CD4-positive, alpha-beta T cell treated with Interleukin-15 for 1 hour (primary cell): ENCODE measurements at regions not wholly inside any gene's neighbourhood (a gene's known extent, or its start where the extent isn't known, plus 50 kb on each side); places are given as distances from the start of the nearest gene placed in this dataset.

ENCODE experiments used
- DNase-seq: peaks from one replicate; pipeline ENCODE4 v3.0.0-alpha.2; 2020

DNA sequence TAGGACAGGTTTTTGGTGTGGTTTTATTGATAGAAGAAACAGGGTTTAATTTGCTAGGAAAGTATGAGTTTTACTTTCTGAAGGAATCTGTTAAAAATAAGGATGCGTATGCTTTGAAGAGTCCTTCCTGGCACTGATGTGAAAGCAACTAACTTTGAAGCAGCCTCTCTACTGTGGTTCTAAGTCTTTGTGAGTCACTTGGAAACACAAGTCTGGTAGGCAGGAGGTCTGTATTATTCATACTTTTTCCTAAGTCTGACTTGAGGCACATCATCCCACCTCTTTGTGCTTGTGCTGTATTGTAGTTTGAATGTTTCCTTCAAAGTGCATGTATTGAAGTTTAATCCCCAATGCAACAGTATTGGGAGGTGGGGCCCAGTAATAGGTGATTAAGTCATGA is 129.0 kb downstream of the TAF11L14 start:
- DNase-seq = no peak

DNA sequence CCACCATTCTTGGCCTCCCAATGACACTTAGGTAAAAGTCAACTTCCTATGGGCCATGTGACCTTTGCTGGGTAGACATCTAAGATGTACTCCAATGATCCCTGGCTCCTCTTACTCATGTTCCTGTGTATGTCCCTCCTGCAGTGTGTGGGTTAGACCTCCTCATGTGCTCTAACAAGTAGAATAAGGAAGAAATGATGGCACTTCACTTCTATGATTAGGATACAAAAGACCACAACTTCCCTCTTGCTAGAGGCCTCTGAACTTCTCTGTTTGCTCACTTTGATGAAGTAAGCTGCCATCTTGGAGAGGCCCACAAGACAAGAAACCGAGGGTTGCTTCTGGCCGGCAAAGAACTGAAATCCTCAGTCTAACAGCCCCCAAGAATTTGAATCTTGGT is 131.8 kb downstream of the TAF11L14 start:
- DNase-seq = no peak

DNA sequence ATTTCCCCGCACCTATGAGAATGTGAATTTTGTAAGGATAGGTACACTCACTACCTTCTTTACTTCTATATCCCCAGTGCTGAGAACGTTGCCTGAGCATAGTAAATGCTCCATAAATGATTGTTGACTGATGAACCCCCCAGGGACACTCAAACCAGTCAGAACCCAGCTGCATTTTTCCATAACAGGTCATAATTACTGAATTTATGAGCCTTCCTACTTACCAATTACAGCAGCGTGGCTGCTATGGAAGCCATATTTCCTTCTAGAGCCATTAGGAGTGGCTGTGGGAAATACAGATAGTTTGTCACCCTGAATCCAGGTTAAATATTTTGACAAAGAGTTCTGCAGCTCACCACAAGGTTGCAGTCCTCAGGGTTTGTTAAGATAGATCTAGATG is 135.0 kb downstream of the TAF11L14 start:
- DNase-seq = no peak

GRCh38 chr5:17772232-17772631 is 138.0 kb downstream of the TAF11L14 start:
- DNase-seq = no peak

DNA sequence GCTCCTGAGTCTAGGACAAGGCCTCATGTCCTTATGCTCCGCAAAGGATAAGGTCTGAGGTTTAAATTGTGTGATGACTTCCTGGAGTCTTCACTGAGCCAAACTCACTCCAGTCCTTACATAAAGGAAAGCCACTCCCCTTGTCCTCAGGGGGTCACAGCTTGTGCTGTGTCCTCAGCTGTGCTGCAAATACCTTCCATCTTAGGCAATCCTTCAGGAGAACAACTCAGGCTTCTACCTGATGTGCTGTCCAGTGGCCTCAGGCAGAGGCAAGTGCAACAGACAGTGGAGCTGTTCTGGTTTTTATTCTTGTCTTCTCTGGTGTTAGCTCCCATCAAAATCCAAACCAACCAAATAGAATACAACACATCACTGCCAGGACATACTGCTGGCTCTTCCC is 151.5 kb downstream of the TAF11L14 start:
- no peak for DNase-seq

DNA sequence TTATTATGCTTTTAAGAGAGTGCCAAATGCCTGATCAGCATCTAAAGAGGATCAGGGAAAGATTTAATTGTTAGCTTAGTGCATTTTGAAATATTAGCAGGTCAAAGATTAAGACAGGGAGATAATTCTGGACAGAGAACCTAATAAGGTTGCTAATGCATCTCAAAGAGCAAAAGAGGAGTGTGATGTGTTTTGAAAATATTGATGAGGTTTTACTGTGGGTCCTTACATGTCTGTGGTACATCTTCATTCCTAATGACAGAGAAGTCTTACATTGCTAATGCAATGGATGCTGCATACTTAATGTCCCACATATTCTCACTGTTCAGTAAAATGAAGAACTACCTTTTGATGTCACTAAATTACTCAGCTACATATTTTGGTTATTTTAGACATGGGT is 154.1 kb downstream of the TAF11L14 start:
- DNase-seq = no peak

GRCh38 chr5:17794201-17794600 is 159.9 kb downstream of the TAF11L14 start:
- no peak for DNase-seq

- DNase-seq = no peak
Measured at GRCh38 chr5:17794815-17795214, 160.6 kb downstream of the TAF11L14 start.

DNA sequence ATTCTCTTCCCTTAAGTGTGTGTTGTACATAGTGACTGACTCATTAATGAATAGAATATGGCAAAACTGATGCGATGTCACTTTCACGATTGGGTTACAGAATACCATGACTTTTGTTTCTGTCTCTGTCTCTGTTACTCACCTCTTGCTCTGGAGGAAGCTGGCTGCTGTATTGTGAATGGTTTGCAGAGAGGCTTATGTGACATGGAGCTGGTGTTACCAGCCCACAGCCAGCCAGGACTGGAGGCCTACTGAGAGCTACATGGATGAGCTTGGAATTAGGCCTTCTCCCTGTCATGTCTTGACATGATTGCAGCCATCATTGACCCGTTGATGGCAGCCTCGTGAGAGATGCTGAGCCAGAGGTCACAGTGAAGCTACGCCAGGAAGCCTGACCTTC is 161.9 kb downstream of the TAF11L14 start:
- no peak for DNase-seq

DNA sequence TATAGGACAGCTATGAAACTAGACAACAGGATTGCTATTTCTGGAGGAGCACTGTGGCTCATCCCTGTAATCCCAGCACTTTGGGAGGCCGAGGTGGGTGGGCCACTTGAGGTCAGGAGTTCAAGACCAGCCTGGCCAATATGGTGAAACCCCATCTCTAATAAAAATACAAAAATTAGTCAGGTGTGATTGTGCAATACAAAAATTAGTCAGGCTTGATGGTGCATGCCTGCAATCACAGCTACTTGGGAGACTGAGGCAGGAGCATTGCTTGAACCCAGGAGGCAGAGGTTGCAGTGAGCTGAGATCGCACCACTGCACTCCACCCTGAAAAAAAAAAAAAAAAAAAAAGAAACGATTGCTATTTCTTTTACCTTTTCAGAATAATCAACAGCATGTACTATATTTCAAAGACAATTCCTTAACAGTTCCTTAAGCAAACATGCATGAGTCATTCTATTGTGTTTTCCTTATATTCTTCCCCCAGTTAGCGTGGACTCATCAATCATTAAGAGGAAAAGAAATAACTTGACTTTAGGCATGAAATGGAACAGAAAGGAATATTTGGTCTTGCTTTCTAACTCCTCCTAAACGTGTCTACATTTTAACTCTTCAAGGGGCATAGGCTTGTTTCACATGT is 162.6 kb downstream of the TAF11L14 start:
- DNase-seq = no peak

GRCh38 chr5:17799521-17799920 is 165.3 kb downstream of the TAF11L14 start:
- no peak for DNase-seq

GRCh38 chr5:17801595-17801994 is 167.3 kb downstream of the TAF11L14 start:
- DNase-seq = no peak

GRCh38 chr5:17802256-17802655 is 168.0 kb downstream of the TAF11L14 start:
- no peak for DNase-seq

DNA sequence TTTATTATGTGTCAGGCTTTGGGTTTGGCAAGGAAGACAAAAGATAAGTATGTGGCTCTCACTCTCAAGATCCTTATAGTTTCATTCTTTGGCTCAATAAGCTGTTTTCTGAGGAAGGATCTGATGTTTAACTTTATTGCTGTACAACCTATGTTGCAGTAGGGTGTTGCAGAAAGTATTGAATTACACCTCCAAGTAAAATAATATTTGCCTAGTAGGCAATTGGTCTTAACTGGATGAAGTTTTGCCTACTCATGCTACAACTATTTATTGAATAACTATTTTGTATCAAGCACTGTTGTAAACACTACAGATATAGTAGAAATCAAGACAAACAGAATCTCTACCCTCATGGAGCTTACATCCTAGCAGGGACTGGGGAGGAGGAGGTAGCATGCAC is 169.7 kb downstream of the TAF11L14 start:
- DNase-seq = no peak

GRCh38 chr5:17805227-17805825 is 171.1 kb downstream of the TAF11L14 start:
- no peak for DNase-seq

DNA sequence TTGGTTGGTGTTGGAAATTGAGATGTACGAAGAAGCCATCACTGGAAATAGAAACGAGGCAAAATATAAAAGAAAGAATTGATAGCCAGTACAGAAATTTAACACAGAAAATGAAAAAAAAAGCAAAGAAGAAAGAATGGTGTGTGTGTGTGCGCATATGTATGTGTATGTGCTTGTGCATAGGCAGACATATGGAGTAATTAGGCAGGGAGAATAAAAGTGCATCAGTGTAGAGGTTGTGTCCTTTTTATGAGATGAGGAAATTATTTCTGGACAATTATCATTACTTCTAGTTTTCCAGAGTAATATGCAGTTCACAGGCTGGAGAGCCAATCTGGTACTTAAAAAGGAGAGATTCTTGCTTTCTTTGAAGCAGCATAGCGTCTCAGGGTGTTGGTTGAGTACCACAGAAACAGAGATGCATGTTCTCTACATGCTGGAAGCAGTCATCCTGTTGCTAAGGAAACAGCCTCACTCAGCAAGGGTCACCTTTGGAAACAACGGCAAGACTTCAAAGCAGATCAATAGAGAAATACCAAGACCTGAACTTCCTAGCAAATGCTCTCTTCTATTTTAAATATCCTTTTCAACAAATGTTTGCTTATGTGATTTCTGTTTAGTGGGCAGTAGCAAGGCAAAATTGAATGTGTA is 172.7 kb downstream of the TAF11L14 start:
- no peak for DNase-seq

GRCh38 chr5:17808566-17808965 is 174.3 kb downstream of the TAF11L14 start:
- DNase-seq = no peak

DNA sequence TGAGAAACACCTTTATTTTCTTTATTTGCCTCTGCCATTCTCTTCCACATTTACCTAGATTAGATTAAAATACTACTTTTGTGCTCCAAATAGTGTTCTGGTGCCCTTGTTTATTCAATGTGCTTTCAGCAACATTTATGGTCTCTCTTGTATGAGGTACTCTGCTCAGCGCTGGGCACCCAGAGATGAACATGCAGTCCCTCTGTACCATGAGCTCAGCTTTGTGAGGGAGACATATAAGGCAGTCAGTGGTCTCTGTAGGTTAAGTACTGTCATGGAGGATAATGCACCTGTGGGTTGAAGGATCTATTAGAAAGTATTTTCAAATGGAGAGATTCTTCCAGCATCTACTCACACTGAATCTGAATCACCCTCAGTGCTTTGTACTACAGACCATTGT is 176.5 kb downstream of the TAF11L14 start:
- no peak for DNase-seq

DNA sequence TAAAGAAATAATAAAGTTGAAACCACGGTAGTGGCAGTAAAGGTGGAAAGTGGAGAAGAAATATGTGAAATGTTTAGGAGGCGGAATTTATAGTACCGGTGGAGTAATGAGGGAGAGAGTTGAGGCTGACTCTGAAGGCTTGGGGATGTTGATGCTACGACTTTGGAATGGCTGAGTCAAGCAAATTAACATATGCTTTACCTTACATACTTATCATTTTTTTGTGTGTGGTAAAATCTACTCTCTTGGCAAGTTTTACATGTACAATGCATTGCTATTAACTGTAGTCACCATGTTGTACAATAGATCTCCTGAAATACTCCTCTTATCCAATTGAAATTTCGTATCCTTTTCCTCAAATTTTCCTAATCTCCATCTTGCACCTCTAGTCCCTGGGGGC is 179.0 kb downstream of the TAF11L14 start:
- no peak for DNase-seq

- DNase-seq = no peak
Measured at GRCh38 chr5:17816505-17816904, 182.2 kb downstream of the TAF11L14 start.

- DNase-seq = no peak
Measured at GRCh38 chr5:17816944-17817343, 182.7 kb downstream of the TAF11L14 start.

GRCh38 chr5:17817990-17818389 is 183.7 kb downstream of the TAF11L14 start:
- no peak for DNase-seq

GRCh38 chr5:17819783-17820182 is 185.5 kb downstream of the TAF11L14 start:
- DNase-seq = no peak

DNA sequence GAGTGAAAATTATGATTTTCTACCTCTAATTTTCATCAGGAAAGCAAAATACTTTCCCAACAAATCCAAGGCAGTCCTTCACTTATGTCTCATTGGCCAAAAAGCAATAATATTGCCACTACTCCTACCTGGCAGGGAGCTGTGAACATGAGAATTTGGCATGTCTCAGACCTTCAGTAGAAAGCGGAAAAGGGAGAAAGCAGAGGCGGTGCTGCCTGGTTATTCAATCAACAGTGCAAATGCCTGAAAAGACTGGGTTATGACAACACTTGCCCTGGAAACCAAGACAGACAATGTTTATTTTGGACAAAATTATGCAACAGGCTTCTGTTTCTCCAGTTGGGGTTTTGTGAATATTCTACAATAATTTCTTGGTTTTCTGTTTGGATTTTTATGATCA is 194.4 kb downstream of the TAF11L14 start:
- DNase-seq = no peak

- DNase-seq = no peak
Measured at GRCh38 chr5:17829456-17829855, 195.2 kb downstream of the TAF11L14 start.
